NCI-H1436 treated with DMSO at 0.1 percent for 48 hours (cell line): ENCODE measurements at regions not wholly inside any gene's neighbourhood (a gene's known extent, or its start where the extent isn't known, plus 50 kb on each side); places are given as distances from the start of the nearest gene placed in this dataset.

Source experiments
- DNase-seq: peaks from one replicate; lab custom pipeline; 2025; lab: John Stamatoyannopoulos, UW

DNA sequence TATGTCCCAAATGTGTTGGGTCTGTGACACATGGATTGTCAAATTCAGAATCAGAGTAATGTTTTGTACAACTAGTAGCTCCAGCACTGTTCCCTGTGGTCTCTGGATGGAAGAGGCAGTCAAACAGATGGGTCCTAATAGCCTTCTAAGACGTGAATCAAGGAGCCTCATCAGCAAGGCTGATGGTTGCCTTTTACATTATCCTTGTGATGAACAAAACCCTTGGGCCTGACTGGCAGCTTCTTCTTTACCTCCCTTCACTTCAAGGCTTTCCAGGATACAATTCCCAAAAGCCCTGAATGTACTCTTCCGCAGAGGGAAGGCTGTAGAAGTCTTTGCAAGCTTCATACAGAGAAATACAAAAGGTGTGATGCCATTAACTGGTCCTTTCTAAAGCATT lies 633.3 kb downstream of the USP25 start:
- DNase-seq: no peak

DNA sequence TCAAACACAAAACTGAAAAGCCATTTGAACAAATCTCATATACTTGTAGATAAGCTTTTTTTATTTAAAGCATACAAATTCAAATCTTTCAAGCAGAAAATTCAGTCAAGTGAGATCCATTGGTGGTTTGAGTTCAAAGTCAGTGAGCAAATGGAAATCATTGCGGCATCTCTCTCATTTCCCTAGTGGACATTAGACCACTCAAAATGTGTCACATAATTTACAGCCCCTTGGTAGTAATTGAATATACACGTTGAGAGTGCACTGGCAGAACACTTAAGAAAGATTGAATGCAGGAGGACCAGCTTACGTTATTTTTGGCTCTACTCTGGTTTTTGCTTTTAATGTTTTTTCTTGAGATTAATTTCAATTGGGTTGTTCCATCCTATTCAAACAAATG lies 633.7 kb downstream of the USP25 start:
- no peak for DNase-seq

DNA sequence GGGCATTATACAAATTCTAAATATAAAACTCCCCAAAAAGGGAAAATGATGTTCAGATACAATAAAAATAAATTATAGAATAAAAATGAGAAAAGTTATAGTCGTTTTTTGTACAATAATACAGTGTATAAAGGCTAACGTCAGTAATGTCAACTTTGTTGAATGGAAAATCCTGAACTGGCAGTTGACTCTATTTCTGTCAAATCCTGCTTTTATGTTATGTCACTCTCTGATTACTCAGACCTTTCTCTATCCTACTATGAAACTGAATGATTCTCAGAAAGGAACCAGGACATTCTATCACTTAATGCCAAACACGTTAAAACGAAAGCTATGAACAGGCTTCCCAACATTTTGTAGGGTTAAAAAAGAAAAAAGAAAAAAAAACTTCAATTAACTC lies 636.4 kb downstream of the USP25 start:
- no peak for DNase-seq

DNA sequence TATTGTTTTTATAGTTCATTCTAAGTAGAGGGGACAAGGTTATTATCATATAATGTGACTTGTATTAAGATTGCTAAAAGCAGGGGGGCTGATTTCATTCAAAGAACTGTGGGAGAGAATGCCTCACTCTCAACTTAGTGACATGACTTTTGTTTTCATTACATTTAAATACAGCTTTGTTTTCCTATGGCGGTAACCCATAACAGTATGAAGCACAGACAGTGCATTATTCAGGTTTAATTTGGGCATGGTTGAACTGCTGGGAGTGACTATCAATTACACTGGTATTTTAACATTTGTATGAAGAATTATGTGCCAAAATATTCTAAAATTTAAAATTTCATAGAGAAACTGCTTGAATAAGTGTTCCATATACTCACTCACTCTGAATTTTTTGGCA lies 637.3 kb downstream of the USP25 start:
- DNase-seq: no peak

DNA sequence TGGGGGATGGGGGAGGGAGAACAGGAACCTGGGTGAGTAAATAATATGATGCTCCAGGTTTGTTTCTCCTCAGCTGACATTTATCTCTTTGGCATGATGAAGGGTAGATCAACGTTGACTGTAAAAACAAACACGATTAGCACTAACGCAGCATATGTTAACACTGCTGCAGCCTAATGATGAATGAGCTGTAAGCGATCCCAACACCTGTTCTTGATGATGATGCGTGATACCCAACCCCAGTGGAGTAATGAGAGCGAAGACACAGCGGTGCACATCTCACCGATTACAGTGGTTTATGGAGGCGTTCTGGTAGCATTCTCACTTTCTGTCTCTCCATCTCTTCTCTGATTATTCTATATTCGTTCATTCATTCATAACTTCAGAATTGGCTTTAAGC lies 640.4 kb downstream of the USP25 start:
- DNase-seq: no peak

DNA sequence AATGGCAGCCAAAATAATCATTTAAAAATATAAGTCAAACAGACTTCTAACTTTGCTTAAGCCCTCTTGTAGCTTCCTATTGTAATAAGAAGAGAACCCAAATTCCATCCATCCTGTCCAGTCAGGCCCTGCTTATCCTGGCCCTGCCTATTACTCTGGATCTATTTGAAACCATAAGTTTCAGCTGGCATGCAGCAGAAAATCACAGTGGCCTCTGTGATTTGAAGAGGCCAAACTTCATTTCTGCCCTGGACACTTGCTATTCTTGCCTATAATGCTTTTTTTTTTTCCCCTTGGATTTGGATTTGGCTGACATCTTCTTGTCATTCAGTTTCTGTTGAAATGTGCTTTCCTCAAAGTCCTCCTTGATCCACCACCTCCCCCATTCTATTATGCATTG lies 642.8 kb downstream of the USP25 start:
- DNase-seq: no peak

DNA sequence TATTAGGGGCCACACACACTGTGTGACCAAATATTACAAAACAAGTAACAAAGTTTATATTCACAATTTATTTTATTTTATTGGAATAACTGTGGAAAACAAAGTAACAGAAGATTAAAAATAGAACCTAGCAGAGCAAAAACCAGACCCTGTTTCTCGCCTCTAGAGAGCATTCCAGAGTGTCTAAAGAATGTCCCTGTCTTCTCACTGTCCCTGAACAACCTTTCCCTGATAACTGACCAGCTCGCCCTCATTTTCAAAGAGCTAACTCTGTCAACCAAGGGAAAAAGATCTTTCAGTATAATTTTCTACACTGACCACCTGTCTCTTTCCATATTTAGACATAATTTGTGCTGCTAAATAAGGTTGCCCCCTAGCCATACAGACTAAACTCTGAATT lies 646.9 kb downstream of the USP25 start:
- no peak for DNase-seq

DNA sequence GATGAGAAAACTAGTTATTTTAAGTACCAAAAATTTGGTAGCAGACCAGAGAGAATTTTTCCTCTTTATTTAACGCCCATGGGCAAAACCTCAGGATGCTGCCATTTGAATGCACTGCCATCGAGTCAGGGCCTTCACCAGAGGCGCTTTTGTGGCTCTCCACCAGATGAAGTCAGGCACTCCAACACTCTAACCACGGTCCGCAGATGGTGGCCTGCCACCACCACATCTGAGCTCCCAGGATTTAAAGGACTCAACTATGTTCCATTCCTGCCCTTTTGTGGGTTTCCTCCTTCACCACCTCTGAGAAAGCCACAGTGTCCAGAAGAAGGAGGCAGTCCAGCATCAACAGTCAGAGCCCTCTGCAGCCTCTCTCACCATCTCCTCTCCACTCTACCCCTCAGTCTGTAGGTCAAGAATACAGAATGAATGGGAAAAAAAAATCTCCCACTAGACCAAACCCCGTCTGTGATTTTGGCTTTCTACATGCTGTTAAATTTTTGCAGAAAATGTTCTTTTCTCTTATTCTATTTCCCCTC lies 647.4 kb downstream of the USP25 start:
- no peak for DNase-seq

DNA sequence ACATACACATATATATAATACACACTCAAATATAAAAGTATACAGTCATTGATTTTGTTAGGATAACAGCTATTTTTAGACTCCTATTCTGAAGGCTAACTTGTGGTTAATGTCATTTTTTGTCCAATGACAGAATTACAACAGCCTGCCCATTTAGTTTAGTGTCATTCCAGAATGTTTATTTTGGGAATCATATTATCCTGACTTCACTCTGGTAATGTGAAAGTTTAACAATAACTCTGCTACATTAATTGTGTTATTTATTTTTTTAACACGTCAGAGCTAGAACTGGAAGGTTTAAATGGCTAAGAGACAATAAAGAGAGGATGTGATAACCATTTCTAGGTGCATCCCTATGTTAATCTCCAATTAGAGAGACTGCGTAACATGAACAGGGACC lies 648.1 kb downstream of the USP25 start:
- DNase-seq: no peak

DNA sequence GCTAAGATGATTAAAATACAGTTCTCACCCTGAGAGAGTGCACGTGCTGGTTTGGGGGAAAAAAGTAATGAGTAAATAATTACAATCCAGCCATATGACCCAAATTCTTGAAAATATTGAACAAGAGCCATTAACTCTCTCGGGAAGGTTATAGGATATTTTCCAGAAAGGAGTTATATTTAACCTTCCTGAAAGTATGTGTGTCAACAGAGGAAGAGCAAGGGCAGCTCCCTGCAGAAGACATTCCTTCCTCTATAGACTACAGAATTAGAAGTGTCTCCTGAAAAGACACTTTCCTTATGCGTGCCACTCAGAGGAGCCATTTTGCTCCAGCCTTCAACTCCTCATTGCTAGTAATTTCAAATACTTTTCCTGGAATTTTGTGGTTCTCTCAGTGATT lies 648.7 kb downstream of the USP25 start:
- no peak for DNase-seq

DNA sequence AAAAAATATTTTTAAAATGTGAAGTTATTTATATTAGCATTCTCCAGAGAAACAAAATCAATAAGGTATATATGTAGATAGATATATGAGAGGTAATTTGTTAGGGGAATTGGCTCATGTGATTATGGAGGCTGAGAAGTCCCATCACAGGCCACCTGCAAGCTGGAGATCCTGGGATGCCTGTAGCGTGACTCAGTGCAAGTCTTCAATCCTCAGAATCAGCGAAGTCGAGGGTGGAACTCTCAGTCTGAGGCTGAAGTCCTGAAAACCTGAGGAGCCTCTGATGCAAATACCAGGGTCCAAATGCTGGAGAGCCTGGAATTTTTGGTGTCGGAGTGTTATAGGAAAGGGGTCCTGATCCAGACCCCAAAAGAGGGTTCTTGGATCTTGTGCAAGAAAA lies 658.5 kb downstream of the USP25 start:
- DNase-seq: no peak

DNA sequence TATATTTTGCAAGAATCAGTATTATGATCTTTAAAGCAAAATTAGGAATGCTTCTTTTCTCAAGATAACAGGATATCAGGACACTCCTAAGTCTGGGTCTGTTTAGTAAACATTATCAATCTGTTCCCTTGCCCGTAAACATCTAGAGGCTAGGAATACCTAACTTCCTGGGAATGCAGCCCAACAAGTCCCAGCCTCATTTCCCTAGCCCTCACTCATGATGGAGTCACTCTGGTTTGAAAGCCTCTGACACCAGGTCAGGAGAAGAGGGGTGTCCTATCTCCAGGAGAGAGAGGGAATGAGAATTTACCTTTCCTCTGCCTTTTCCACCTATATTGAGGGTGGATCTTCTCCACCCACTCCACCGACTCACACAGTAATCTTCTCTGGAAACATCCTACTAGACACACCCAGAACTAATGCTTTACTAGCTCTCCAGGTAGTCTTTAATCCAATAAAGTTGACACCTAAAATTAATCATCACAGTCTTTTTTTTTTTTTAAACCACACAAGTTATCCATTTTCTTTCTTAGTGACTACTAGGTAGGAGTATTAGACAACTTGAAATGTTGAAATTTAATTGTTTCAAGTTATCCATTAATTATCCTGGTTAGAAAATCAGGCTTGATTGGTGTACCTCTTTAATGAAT lies 659.3 kb downstream of the USP25 start:
- DNase-seq: no peak

DNA sequence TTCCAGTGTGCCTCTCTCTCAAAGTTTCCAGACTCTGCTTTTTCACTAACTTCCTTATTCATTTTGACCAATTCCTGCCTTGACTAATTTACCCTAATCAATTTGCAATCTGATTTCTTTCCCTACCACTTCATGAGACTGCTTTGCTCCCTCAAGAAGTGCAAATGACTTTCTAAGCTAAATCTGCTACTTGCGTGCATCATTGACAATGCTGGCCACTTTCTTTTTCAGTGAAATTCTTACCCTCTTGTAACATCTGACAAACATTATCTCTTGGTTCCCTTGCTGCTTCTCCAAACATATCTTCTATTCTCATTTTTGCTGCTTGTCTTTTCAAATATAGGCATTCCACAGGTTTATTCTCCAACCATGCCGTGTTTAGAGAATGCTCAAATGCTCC lies 659.9 kb downstream of the USP25 start:
- DNase-seq: no peak

DNA sequence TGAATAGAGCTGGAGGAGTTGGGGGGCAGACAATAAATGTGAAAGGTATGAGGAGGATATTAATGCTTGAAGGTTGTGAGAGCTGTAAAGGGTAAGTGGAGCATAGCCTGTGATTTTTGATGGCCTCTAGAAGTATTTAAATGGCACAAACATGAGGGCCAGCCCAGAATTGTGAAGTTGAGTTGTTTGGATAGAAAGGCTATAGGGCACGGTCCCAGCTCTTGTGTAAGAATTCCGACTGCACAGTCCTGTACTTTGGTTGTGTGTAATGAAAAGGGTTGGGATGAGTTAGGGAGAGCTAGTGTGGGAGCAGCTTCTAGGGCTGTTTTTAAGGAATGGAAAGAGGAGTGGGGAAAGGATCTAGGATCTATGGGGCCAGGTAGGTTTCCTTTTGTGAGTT lies 665.5 kb downstream of the USP25 start:
- no peak for DNase-seq

DNA sequence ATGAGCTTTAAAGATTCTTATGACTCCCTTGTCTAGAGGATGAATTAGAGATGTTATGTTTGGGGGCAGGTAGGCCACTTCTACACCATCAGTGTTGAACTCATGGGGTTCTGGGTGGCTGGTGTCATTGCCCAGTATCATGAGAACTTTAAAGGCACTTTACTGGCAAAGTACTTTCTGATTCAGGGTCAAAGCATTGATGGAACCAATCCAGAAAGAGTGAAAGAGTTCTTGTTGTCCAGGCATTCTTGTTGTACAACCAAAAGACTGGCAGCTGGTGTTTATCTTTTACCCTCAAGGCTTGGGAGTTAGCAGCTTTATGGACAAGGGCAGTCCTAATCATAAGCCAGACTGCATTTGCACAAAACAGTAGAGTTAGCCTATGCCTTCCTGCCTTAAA lies 673.0 kb downstream of the USP25 start:
- no peak for DNase-seq

DNA sequence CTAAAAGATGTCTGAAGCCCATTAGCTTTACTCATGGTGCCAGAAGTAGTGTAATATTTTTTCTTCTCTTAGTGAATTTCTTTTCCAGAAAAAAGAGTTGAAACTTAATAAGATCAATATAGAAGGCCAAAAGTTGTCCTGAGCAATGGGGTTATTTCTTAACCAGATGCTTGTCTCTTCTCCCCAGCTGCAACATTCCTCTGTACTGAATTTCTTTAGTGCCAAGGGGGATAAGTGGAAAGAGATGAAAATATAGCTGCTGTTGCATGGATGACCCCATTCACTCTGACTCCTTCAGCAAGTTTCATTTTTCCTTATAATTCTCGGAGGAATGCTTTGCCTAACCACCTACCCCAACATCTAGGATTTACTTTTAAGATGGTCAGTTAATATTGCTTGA lies 675.0 kb downstream of the USP25 start:
- no peak for DNase-seq

DNA sequence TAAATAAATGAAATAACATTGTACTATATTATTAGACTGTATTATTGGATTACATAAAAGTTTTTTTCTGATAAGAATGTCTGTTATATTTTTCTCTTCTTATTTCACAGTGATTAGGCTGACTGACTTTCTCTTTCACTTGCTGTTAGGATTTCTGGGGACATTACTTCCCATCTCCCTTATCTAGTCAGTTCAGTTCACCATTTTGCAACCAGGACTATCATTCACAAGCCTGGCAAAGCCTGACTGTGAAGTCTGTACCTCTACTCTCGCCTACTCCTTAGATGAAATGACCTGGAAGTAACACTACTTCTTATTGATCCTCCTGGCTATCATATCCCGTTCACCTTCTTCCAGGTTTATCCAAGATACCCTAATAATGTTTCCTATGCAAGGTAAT lies 676.6 kb downstream of the USP25 start:
- no peak for DNase-seq

DNA sequence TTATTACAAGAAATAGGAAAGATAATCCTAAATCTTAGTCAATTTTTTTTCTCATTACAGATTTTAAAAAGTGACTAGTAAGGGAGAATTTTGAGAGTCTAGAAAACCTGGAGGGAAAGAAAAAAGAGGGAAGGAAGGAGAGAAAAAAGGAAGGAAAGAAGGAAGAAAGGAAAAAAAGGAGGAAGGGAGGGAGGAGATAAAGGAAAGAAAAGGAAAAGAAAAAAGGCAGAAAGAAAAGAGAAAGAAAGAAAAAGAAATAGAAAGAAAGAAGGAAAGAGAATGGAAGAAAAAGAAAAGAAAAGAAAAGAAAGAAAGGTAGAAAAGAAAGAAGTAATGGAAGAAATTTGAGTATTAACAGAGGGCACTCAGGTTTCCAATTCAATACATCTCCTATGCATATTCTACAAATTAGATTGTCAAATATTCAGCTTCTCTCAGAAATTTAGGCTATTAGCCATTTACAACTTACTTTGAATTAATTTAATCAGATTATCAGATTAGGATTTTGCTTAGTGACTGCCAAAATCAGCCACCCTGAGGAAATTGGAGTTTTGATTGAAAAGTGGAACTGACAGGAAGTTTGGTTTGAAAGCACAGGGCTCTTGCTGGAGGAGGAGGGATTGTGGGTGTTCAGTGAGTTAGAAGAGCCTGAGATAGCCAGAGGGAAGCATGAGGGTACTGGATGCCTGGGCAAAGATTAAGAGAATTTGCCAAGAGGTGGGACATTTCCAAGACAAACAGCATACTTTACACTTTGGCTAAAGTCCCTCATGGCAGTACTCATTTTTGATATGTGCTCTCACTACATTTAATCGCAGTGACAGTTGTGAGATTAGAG lies 677.8 kb downstream of the USP25 start:
- no peak for DNase-seq

DNA sequence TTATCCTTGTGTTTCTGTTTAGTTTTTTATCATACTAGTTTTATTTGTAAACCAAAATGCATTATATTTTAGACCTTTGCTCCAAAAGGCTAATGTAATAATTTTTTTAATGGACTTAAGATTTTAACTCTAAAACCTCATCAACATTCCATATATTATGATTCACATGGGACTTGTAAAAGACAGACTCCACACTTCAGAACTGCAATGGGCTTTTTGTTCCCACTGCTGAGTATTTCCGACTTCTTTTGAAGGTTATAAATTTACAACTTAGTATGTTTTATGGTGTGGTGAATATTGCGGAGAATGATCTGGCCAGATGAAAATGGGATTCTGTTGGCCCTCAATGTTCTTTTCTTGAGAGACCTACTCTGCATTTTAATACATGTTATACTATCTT lies 678.5 kb downstream of the USP25 start:
- DNase-seq: no peak

DNA sequence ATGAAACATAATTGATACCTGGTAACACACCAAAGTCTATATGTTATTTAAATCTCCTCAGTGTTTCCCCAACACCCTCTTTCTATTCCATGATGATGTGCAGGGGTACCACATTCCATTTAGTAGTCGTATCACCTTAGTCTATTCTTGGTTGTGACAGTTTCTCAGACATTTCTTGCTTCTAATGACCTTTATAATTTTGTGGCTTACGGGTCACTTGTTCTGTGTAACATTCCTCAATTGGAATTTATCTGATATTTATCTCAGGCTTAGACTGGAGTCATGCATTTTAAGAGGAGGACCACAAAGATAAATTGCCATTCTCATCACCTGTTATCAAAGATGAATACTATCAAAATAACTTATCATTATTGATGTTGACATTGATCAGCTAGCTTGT lies 679.6 kb downstream of the USP25 start:
- no peak for DNase-seq

DNA sequence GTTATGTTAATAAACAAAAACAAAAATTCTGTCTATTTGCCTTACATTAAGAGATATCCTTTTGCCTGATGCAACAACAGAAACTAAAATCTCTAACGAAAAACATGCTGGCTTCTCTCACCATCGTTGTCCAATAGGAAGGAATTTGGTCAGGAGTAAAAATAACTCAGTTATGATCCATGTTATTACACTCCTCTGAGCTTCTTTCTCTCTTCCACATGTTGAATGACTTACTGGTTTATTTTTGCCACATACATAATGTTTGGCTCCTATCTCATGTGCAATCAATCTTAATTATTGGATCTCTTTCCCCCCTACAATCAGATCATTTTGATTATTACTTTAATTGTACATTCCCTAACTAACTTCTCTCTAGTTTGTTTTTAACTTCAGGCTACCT lies 688.4 kb downstream of the USP25 start:
- no peak for DNase-seq

DNA sequence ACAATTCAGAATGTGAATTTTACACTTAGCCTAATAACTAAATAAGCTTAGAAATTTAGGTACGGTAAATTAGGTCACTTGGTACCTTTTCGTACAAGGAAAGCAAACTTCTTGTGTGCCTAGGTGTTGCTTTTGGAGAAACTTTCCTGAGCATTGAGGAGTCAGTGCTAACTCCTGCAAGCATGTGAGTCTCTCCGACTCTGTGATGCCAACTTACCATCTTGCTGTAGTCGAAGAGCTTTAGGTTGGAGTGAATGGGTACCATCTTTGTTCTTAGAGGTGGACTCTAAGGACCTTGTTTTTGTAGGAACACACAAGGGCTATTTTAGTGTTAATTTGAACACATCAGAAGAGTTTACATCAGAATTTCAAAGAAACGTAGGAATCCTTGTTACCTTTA lies 688.9 kb downstream of the USP25 start:
- no peak for DNase-seq

DNA sequence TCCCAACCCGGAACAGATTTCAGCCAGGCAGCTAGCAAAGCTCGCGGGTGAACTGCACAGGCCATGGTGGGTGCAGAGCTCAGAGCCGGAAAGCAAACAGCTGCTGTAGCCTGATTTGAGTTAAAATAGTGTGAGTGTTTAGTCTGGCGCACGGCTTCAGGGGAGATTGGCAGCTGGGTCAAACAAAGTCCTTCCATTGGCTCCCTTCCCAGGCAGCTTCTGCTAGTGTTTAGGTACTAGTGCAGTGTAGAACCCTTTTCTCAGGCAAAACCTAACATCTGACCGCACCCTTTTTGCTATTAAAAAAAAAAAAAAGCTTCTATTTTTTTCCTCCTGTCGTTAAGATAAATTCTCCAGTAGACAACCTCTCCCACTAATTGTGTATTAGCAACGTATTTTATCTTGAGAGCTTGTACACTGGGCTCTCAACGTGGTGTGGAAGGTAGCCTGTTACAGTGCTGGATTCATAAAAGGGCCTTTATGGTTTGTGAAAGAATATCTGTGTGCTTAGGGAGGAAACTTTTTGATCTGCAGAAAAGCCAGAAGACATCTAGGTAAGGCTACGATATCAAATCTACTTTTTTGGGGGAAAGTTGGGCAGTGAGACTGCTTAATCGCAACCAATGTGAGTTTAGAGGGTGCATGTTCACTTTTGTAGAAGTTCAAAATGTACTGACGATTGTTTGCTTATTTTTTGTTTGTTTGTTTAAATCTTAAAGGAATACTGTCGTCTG lies 689.6 kb downstream of the USP25 start:
- peak; percentile 19 for DNase-seq
